ENCODE measurements at regions not wholly inside any gene's neighbourhood (a gene's known extent, or its start where the extent isn't known, plus 50 kb on each side); places are given as distances from the start of the nearest gene placed in this dataset.
"Not testable (repeated sequence)": the region's sequence is repeated elsewhere in the genome, so short reads cannot be mapped to it uniquely, and the experiment has no call there.

DNA sequence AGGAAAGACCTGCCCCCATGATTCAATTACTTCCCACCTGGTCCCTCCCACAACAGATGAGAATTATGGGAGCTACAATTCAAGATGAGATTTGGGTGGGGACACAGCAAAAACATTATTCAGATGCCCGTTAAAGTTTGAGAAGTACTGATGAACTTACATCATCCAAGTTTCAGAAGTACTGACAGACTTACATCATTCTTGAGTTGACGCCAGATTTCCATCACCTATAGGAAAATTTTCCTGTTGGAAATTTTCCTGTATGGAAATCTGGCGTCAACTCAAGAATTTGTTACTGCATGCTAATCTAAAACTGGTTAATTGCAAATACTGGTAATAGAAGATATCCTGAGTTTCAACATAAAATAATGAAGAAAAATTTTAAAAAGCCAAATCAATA lies 975.9 kb downstream of the MAT2B start:
- DNase-seq, result no peak
- no peak for TF ChIP-seq GATA1 (IDR thresholded peaks at IDR 0.05; ENCODE audit: low read depth, low read length)
- TF ChIP-seq POLR2A (IDR thresholded peaks at IDR 0.05; ENCODE audit: low read length), result no peak

DNA sequence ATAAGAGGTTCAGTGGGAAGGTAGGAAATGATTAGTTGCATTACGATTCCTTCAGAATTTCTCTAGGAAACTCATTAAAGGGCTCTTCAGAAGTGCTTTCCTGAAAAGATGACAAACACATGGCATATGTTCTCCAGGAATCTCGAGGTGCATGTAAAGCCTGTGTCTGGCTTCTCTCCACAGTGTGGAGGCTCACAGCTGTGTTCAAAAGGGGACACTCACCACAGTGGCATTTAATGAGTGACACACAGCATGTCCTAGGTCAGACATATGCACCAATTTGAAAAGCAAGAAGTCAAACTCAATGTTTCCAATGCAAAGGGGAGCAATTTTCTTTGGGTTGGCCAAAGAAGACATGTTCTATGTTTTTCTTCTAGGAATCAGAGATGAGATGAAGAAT lies 976.9 kb downstream of the MAT2B start:
- no peak for TF ChIP-seq POLR2A (IDR thresholded peaks at IDR 0.05; ENCODE audit: low read length)
- no peak for TF ChIP-seq GATA1 (IDR thresholded peaks at IDR 0.05; ENCODE audit: low read depth, low read length)
- no peak for DNase-seq

DNA sequence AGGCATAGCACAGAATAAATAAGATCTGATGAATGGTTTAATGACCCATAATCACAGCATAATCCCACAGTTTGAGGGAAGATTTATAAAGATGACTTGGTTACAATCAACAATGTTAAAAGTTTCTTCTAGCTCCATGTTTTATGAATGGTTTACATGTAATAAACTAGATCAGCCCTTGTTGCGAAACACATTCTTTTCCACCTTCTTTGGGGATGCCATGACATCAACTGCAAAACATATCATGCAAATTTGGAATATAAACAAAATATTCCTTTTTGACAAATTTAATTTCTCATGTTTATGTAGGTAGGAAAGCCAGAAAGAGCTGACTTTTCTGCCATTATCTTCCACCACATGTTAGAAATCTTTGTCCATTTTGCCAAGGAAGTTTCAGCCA lies 979.5 kb downstream of the MAT2B start:
- DNase-seq, result no peak
- TF ChIP-seq GATA1 (IDR thresholded peaks at IDR 0.05; ENCODE audit: low read depth, low read length) (no peak), POLR2A (IDR thresholded peaks at IDR 0.05; ENCODE audit: low read length) (no peak)

GRCh38 chr5:164487939-164488338 lies 982.5 kb downstream of the MAT2B start:
- DNase-seq, result no peak
- no peak for TF ChIP-seq GATA1 (IDR thresholded peaks at IDR 0.05; ENCODE audit: low read depth, low read length)
- TF ChIP-seq POLR2A (IDR thresholded peaks at IDR 0.05; ENCODE audit: low read length), result no peak

- no peak for TF ChIP-seq POLR2A (IDR thresholded peaks at IDR 0.05; ENCODE audit: low read length)
- TF ChIP-seq GATA1 (IDR thresholded peaks at IDR 0.05; ENCODE audit: low read depth, low read length), result no peak
- DNase-seq, result no peak
Measured at GRCh38 chr5:164497311-164498064, 992.1 kb downstream of the MAT2B start.

GRCh38 chr5:164498438-164498837 lies 993.0 kb downstream of the MAT2B start:
- TF ChIP-seq GATA1 (IDR thresholded peaks at IDR 0.05; ENCODE audit: low read depth, low read length) (no peak), POLR2A (IDR thresholded peaks at IDR 0.05; ENCODE audit: low read length) (no peak)
- no peak for DNase-seq

DNA sequence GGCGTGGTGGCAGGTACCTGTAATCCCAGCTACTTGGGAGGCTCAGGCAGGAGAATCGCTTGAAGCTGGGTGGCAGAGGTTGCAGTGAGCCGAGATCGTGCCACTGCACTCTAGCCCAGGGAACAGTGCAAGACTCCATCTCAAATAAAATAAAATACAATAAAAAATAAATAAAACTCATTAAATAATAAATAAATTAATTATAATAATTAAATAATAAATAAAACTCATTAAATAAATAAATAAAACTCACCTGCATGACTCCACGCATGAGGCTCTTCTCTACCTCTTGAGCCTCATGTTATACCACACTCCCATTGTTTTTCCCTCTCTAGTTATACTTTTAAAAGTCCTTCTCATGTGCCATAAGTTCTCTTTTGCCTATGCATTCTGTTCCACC lies 995.4 kb downstream of the MAT2B start:
- TF ChIP-seq POLR2A (IDR thresholded peaks at IDR 0.05; ENCODE audit: low read length) (no peak), GATA1 (IDR thresholded peaks at IDR 0.05; ENCODE audit: low read depth, low read length) (no peak)
- no peak for DNase-seq

- DNase-seq, result no peak
- TF ChIP-seq POLR2A (IDR thresholded peaks at IDR 0.05; ENCODE audit: low read length) (no peak), GATA1 (IDR thresholded peaks at IDR 0.05; ENCODE audit: low read depth, low read length) (no peak)
Measured at GRCh38 chr5:164501344-164501743, 995.9 kb downstream of the MAT2B start.

- TF ChIP-seq GATA1 (IDR thresholded peaks at IDR 0.05; ENCODE audit: low read depth, low read length) (no peak), POLR2A (IDR thresholded peaks at IDR 0.05; ENCODE audit: low read length) (no peak)
- DNase-seq, result peak; percentile 52 to 75
Measured at GRCh38 chr5:164504141-164504772, 998.8 kb downstream of the MAT2B start.

GRCh38 chr5:164505791-164506190 lies 1000.4 kb downstream of the MAT2B start:
- DNase-seq, result no peak

DNA sequence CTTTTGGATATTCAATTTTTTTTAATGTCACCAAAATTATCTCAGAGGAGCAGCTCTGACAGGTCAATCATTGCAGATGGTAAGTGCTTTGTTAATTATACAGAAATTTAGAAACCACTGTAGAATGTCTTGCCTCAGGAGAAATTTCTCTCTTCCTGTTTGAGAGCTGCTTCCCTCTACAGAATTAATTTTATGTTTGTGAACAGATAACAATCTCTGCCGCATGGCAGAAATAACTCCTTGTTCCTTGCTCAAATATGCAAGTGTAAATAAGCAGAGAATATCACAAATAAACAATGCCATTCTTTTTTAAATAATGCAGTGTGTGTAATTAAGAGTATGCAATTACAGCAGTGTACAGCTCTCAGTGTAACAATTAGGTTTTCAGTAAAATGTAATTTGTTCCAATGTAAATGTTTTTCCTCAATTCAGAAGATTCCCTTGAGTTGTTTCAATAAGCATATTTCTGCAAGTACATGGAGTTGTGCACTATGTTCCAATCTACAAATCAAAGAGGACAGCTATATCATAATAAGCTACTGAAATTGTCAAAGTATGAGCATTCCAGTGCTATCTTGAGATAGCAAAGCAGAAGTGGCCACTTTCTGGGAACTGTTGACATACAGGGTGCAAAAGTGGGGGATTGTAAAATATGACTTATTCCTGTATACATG lies 1012.8 kb downstream of the MAT2B start:
- no peak for DNase-seq
- TF ChIP-seq POLR2A (IDR thresholded peaks at IDR 0.05; ENCODE audit: low read length) (no peak), GATA1 (IDR thresholded peaks at IDR 0.05; ENCODE audit: low read depth, low read length) (no peak)

More at GRCh38 chr5:164505791-164506190, 1000.4 kb downstream of the MAT2B start:
- TF ChIP-seq POLR2A (IDR thresholded peaks at IDR 0.05; ENCODE audit: low read length), result no peak

DNA sequence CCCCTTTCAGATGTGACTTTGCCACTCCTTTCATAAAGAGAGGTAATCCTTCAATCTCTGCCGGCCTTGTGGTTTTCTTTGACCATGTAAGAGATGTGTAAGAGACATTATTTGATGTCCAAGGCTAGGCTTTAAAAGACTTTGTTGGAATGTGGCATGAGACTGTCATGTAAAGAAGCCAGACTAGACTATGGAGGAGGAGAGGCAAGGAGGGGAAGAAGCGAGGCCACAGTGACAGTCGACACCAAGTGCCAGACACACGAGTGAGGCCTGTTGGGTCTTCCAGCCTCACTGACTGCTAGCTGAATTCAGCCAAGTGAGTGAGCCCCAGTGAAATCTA lies 1013.3 kb downstream of the MAT2B start:
- TF ChIP-seq GATA1 (IDR thresholded peaks at IDR 0.05; ENCODE audit: low read depth, low read length) (no peak), POLR2A (IDR thresholded peaks at IDR 0.05; ENCODE audit: low read length) (no peak)

GRCh38 chr5:164532235-164532900 lies 1026.9 kb downstream of the MAT2B start:
- DNase-seq, result no peak
- TF ChIP-seq POLR2A (IDR thresholded peaks at IDR 0.05; ENCODE audit: low read length), result no peak
- no peak for TF ChIP-seq GATA1 (IDR thresholded peaks at IDR 0.05; ENCODE audit: low read depth, low read length)

More for the DNA sequence above, 1013.3 kb downstream of the MAT2B start:
- no peak for DNase-seq

- not testable (repeated sequence) for DNase-seq
Measured at GRCh38 chr5:164533426-164533825, 1028.0 kb downstream of the MAT2B start.
